Activated T-cell treated with anti-CD3 and anti-CD28 coated beads, Interleukin-2, amount 50 U/mL, for 48 hours (primary cell): ENCODE measurements at regions not wholly inside any gene's neighbourhood (a gene's known extent, or its start where the extent isn't known, plus 50 kb on each side); places are given as distances from the start of the nearest gene placed in this dataset.
"Not testable (repeated sequence)": the region's sequence is repeated elsewhere in the genome, so short reads cannot be mapped to it uniquely, and the experiment has no call there.

Experiments
- DNase-seq, 2 experiments: peaks; one replicate each; pipeline ENCODE4 v3.0.0-alpha.2; 2020

- no peak for DNase-seq
Observed at GRCh38 chr6:15827496-15828255, 164.8 kb upstream of the DTNBP1 start.

DNA sequence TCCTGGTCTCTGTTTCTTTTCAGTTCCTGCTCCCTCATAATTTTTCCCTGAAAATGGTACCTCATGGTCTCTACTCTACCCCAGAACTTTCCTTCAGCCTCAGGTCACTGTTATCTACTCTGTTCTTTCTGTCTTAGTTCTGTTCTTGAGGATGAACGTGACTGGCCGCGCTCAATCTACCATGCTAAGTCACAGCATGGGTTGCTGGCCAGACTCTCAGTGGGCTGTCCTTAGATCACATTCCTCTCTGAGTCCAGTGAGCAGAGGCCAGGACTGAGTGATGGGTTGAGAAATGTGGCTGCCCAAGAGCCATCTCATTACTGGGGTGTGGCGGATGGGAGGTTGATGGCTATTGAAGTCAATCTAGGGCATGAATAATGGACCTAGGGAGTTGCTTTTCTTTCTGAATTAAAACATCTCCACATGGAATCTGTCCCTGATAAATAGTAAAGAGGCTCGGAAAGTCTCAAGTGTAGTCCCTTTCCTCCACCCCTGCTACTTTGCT lies 164.0 kb upstream of the DTNBP1 start:
- no peak for DNase-seq

GRCh38 chr6:15825332-15825930 lies 162.6 kb upstream of the DTNBP1 start:
- DNase-seq: no peak

DNA sequence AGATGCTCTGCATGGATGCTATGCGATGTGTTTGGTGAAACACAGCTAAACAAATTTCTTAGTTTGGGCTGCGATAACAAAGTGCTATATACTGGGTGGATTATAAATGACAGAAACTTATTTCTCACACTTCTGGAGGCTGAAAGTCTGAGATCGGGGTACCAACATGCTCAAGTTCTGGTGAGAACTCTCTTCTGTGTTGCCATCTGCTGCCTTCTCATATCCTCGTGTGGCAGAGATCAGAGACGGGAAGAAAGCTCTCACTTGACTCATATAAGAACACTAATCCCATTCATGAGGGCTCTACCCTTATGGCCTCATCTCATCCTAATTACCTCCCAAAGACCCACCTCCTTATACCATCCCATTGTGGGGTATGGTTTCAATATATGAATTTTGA lies 162.0 kb upstream of the DTNBP1 start:
- no peak for DNase-seq

GRCh38 chr6:15823838-15824414 lies 161.1 kb upstream of the DTNBP1 start:
- no peak for DNase-seq

DNA sequence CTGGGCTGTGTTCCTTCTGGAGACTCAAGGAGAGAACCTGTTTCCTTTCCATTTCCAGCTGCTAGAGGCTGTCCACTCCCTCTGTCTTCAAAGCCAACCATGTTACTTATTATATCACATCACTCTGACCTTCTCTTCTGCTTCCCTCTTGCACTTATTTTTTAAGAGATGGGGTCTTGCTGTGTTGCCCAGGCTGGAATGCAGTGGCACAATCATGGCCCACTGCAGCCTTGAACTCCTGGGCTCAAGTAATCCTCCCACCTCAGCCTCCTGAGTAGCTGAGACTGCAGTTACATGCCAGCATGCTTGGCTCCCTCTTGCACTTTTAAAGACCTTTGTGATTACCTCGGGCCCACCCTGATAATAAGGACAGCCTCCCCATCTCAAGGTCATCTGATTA lies 160.0 kb upstream of the DTNBP1 start:
- DNase-seq: no peak

GRCh38 chr6:15819841-15820240 lies 157.0 kb upstream of the DTNBP1 start:
- no peak for DNase-seq

GRCh38 chr6:15819226-15819625 lies 156.4 kb upstream of the DTNBP1 start:
- DNase-seq: no peak

DNA sequence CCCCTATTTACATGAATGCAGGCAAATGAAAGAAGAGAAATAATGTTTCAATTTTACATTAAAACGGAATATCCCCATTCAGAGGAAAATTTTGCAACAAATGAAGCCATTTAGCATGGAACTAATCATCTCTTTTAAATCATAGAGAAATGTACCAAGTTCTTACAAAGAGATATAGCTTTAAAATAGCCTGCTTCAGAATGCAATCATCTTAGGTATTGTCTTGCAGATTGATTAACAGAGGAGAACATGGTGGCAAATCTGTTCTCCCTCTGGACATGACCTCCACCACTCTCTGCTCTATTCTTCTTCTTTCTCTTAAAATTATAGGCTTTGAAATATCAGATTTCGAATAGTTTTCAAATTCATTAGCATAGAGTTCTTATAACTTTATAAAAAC lies 155.7 kb upstream of the DTNBP1 start:
- no peak for DNase-seq

DNA sequence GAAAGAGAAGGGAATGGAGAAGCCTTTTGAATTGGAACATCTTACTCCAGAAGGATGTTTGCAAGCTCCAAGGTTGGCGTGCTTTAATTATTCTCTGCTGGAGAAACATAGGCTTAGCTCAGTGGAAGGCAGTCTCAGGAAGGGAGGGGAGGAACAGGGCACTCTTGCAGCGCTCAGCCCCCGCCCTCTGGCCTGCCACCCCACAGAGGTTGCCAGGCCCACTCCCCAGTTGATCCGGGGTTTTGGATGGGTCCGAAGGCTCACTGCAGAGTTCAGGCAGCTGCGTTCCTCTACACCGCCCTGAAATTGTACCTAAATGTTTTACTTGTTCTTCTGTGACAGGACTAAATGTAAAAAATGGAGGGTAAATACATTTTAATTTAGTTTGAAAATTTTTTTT lies 155.2 kb upstream of the DTNBP1 start:
- no peak for DNase-seq

DNA sequence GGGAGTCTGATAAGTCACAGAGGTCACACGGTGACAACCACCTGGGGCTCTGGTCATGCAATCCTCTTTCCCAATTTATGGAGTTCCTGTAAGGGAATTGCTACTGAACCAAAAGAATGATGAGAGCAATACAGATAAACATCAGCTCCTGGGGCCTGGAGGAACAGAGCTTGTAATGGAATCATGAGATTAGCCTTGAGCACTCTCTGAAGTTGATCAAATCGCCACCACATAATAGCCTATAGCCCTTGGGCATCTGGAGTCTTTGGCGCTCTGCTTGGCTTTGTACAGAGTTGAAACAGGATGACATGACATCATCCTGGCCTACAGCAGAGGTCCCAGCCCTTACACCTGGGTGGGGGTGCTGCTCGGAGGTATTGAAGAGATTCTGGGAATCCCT lies 154.3 kb upstream of the DTNBP1 start:
- no peak for DNase-seq

- no peak for DNase-seq
Observed at GRCh38 chr6:15816661-15817060, 153.8 kb upstream of the DTNBP1 start.

DNA sequence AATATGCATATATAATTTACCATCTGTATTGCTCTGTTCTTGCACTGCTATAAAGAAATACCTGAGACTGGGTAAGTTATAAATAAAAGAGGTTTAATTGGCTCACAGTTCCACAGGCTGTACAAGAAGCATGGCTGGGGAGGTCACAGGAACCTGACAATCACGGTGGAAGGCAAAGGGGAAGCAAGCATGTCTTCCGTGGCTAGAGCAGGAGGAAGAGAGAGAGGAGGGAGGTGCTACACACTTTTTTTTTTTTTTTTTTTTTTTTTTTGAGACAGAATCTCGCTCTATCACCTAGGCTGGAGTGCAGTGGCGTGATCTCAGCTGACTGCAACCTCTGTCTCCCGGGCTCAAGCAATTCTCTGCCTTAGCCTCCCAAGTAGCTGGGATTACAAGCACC lies 150.9 kb upstream of the DTNBP1 start:
- not testable (repeated sequence) for DNase-seq

- DNase-seq: no peak
Observed at GRCh38 chr6:15811107-15811506, 148.3 kb upstream of the DTNBP1 start.

GRCh38 chr6:15810618-15811017 lies 147.8 kb upstream of the DTNBP1 start:
- no peak for DNase-seq

DNA sequence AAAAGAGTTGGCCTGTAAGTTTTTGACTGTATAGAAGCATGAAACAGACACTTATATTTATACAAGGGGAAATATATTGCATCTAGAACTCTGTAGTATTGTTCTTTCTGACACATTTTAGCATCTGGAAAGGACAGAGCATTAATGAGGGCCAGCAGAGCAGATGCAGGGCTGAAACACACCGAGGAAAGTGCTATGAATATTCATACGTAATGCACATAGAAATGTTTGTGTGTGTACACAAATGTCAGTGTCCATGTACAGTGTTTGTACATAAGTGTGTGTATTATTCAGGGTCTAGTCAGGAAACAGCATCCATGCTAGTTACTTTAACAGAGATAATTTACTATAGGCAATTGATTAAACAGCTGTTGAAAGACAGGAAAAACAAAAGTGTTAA lies 146.5 kb upstream of the DTNBP1 start:
- no peak for DNase-seq

DNA sequence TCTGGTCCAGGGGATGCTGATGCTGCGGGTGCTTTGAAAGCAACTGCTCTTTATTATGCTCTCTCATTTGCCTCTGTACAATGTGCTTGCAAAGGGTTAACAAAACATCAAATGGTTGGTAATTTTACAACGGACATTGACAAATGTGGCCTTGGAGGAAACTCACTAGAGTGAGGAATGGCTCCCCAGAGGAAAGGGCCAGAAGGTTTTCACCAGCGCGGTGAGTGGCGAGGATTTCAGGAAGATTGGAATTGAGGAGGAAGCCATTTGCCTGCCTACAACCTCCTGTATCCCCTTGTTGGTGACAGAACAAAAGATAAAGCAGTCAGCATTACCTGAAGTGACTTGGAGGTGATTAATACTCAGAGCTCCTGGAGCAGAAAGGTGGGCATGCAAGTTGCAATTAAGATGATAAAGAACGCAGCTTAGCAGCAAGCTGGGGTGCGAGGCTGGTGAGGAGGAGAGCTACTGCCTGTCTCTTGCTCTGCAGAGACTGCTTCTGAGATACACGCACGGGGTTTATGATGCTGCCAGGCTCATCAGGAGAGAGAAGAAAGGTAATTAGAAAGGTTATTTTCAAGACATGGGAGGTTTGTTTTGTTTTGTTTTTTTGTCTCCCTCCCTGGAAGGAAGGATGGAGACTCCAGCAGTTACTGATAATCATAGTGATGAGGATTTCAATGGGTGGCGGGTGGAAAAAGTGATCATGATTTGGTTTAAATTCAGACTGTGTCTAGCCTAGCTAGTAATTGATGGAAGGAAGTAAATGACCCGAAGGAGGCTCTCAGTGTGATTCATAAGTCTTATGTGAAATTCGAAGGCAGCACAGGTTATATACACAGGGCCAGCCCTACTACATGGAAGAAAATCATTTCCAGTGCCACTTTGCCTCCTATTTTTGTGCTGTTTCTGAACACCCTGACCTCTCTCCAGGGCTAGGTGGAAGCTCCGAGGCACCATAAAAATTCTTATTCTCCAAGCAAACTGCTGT lies 141.6 kb upstream of the DTNBP1 start:
- DNase-seq: no peak

DNA sequence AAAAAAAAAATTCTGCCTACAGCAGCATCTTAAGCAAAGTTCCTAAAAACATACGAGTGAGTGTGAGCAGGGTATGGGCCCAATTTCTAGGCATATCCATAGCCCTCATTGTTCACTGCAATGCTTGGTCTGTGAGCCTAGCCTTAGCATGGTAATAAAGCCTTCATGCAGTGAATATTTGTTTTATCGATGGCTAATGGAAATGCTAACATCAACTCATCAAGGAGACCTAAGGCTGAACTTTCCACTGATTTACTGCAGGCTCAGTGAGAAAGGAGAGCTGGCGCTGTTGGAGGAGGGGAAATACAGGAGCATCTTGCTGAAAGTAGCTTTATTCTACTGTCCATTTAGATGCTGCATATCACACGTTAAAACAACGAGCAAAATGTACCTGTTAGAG lies 139.6 kb upstream of the DTNBP1 start:
- no peak for DNase-seq

- DNase-seq: no peak
Observed at GRCh38 chr6:15801912-15802311, 139.1 kb upstream of the DTNBP1 start.

DNA sequence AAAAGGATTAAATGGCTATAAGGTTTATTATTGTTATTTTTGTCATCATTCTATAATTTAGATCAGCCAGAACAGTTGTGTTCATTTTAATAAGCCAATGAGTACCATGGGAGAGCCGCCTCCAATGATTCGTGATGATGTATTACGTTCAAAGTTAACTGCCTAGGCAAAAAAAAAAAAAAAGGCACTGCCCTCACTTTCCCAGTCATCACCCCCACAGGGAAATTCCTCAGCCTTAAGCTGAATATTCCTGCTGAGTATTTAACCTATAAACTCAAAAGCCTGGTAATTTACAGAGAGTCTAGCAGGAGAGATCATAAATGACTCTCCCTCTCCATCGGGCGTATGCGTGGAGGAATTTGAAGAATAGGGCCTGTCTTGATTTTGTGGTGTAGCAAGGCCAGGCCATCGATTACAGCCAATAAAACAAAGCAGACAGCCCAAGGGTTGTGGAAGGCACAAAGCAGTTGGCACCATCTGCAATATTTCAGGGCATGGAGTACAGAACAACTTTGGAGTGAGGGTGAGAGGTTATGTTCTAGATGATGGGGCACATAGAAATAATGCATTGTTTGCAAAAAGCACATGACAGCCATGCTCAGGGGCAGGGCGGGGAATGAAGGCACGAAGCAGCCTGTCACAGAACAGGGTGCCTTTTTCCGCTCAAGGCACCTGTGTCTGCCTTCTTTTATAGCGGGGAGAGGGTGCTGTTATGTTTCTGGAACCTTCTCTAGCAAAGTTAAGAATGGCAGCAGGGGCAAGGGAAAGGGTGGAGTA lies 138.2 kb upstream of the DTNBP1 start:
- DNase-seq: no peak

- no peak for DNase-seq
Observed at GRCh38 chr6:15798533-15799255, 135.9 kb upstream of the DTNBP1 start.

GRCh38 chr6:15796844-15797243 lies 134.0 kb upstream of the DTNBP1 start:
- DNase-seq: no peak
